Astrocyte (in vitro differentiated cells and primary cell): ENCODE measurements at regions not wholly inside any gene's neighbourhood (a gene's known extent, or its start where the extent isn't known, plus 50 kb on each side); places are given as distances from the start of the nearest gene placed in this dataset.

Experiments used
- DNase-seq: peaks from one replicate; pipeline ENCODE4 v3.0.0-alpha.2; 2010; ENCODE audit warnings: low read depth
- FAIRE-seq: peaks from 2 replicates; lab custom pipeline; 2011; peaks lifted over from hg19 to GRCh38; lab: Jason Lieb, UNC
- H2AFZ ChIP-seq: 2 replicates; pipeline ENCODE4 v1.6.0; 2012; ENCODE audit warnings: low read depth, low read length, inconsistent platforms
- H3K27ac ChIP-seq: 2 replicates; pipeline ENCODE4 v1.5.1; 2011; ENCODE audit warnings: low read depth, low read length, inconsistent platforms
- H3K27me3 ChIP-seq: 2 replicates; pipeline ENCODE4 v1.6.0; 2011; ENCODE audit warnings: low read length, inconsistent platforms; ENCODE audit not compliant: insufficient read depth
- H3K36me3 ChIP-seq: 2 replicates; pipeline ENCODE4 v1.5.1; 2011; ENCODE audit warnings: low read length, inconsistent platforms; ENCODE audit not compliant: insufficient read depth
- H3K4me1 ChIP-seq: 2 replicates; pipeline ENCODE4 v1.5.1; 2011; ENCODE audit warnings: low read length, inconsistent platforms; ENCODE audit not compliant: insufficient read depth
- H3K4me2 ChIP-seq: 2 replicates; pipeline ENCODE4 v1.6.0; 2012; ENCODE audit warnings: low read length, inconsistent platforms
- H3K4me3 ChIP-seq: 2 replicates; pipeline ENCODE4 v1.5.1; 2011; ENCODE audit warnings: low read depth, mild to moderate bottlenecking, low read length, inconsistent platforms; ENCODE audit not compliant: insufficient read depth
- H3K79me2 ChIP-seq: 2 replicates; pipeline ENCODE4 v1.6.0; 2012; ENCODE audit warnings: mild to moderate bottlenecking, low read length, inconsistent platforms; ENCODE audit not compliant: insufficient read depth
- H3K9ac ChIP-seq: 2 replicates; pipeline ENCODE4 v1.6.0; 2012; ENCODE audit warnings: mild to moderate bottlenecking, low read length, inconsistent platforms
- H3K9me3 ChIP-seq: 2 replicates; pipeline ENCODE4 v1.5.1; 2012; ENCODE audit warnings: low read depth, mild to moderate bottlenecking, low read length, inconsistent platforms; ENCODE audit not compliant: insufficient read depth
- H4K20me1 ChIP-seq: 2 replicates; pipeline ENCODE4 v1.6.0; 2012; ENCODE audit warnings: low read length, inconsistent platforms; ENCODE audit not compliant: insufficient read depth
- H3K27ac Mint-ChIP-seq: one replicate; pipeline ENCODE4 v1.8.0; 2021; ENCODE audit warnings: mild to moderate bottlenecking, mixed read lengths; ENCODE audit not compliant: unreplicated experiment
- H3K27me3 Mint-ChIP-seq: one replicate; pipeline ENCODE4 v1.8.0; 2021; ENCODE audit warnings: low read depth, mixed read lengths; ENCODE audit not compliant: unreplicated experiment
- H3K36me3 Mint-ChIP-seq: one replicate; pipeline ENCODE4 v1.8.0; 2021; ENCODE audit warnings: low read depth, mixed read lengths; ENCODE audit not compliant: unreplicated experiment
- H3K4me1 Mint-ChIP-seq: one replicate; pipeline ENCODE4 v1.8.0; 2021; ENCODE audit warnings: low read depth, mixed read lengths; ENCODE audit not compliant: unreplicated experiment
- H3K4me3 Mint-ChIP-seq: one replicate; pipeline ENCODE4 v1.8.0; 2021; ENCODE audit warnings: mild to moderate bottlenecking, moderate library complexity, mixed read lengths; ENCODE audit not compliant: unreplicated experiment
- H3K9me3 Mint-ChIP-seq: one replicate; pipeline ENCODE4 v1.8.0; 2021; ENCODE audit warnings: mild to moderate bottlenecking, mixed read lengths; ENCODE audit not compliant: unreplicated experiment
- EZH2 ChIP-seq: IDR thresholded peaks from 2 replicates; pipeline ENCODE4 v1.6.1; 2012; ENCODE audit warnings: mild to moderate bottlenecking, low read length, inconsistent platforms; ENCODE audit not compliant: insufficient read depth
- TF ChIP-seq, protein P1 (sequence below): IDR thresholded peaks from 2 replicates; pipeline ENCODE4 v1.5.1; 2011; ENCODE audit warnings: low read depth, mild to moderate bottlenecking, inconsistent platforms, low read length, moderate library complexity; ENCODE audit not compliant: insufficient read depth

- FAIRE-seq (no peak), DNase-seq (no peak)
- H3K36me3 ChIP-seq: no peaks in the 10 kb centered on the region
- H3K4me2 ChIP-seq: no peak overlapping the region
- Mint-ChIP-seq H3K4me1 (no peaks in the 10 kb centered on the region), H3K36me3 (no peaks in the 10 kb centered on the region), H3K27me3 (peaks cover 2% of the 10 kb centered on the region), H3K4me3 (no peak overlapping the region), H3K9me3 (peaks cover 2% of the 10 kb centered on the region), H3K27ac (no peak overlapping the region)
- H3K27ac ChIP-seq: no peak overlapping the region
- H3K27me3 ChIP-seq: no peaks in the 10 kb centered on the region
- H3K4me3 ChIP-seq: no peak overlapping the region
- H3K9me3 ChIP-seq: no peaks in the 10 kb centered on the region
- H3K79me2 ChIP-seq: no peaks in the 10 kb centered on the region
- H3K4me1 ChIP-seq: no peaks in the 10 kb centered on the region
- no peak overlapping the region for H2AFZ ChIP-seq
- H4K20me1 ChIP-seq: no peaks in the 10 kb centered on the region
- no peak overlapping the region for H3K9ac ChIP-seq
- TF ChIP-seq, protein P1, sequence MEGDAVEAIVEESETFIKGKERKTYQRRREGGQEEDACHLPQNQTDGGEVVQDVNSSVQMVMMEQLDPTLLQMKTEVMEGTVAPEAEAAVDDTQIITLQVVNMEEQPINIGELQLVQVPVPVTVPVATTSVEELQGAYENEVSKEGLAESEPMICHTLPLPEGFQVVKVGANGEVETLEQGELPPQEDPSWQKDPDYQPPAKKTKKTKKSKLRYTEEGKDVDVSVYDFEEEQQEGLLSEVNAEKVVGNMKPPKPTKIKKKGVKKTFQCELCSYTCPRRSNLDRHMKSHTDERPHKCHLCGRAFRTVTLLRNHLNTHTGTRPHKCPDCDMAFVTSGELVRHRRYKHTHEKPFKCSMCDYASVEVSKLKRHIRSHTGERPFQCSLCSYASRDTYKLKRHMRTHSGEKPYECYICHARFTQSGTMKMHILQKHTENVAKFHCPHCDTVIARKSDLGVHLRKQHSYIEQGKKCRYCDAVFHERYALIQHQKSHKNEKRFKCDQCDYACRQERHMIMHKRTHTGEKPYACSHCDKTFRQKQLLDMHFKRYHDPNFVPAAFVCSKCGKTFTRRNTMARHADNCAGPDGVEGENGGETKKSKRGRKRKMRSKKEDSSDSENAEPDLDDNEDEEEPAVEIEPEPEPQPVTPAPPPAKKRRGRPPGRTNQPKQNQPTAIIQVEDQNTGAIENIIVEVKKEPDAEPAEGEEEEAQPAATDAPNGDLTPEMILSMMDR: no peak
- no peak for TF ChIP-seq EZH2
Observed at GRCh38 chr3:177552051-177552450, 354.8 kb upstream of the TBL1XR1 start.

DNA sequence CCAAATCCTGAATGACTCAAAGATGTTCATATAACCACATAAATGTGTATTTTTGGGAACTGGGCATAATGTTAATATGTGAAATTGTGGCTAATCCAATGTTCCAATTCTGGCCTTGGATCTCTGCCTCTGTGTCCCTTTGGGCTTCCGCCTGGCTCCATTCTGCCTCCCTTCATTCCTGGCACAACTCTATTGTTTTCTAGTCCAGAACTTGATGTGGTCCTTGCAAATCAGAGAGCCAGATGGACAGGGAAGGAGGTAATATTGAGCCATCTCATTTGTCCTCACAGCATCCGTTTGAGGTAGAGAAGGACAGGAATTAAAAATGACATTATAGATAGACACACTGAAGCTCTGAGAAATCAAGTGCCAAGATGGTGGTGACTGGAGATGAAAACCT, 355.7 kb upstream of the TBL1XR1 start:
- H3K4me1 ChIP-seq: no peaks in the 10 kb centered on the region
- H3K9me3 Mint-ChIP-seq: peaks cover 2% of the 10 kb centered on the region
- no peak overlapping the region for H3K4me3 Mint-ChIP-seq
- no peak overlapping the region for H3K4me2 ChIP-seq
- H3K27me3 Mint-ChIP-seq: peaks cover 2% of the 10 kb centered on the region
- H3K27ac ChIP-seq: no peak overlapping the region
- FAIRE-seq (no peak), DNase-seq (no peak)
- no peaks in the 10 kb centered on the region for H3K36me3 ChIP-seq
- no peaks in the 10 kb centered on the region for H3K4me1 Mint-ChIP-seq
- H4K20me1 ChIP-seq: no peaks in the 10 kb centered on the region
- no peaks in the 10 kb centered on the region for H3K27me3 ChIP-seq
- no peaks in the 10 kb centered on the region for H3K79me2 ChIP-seq
- H3K36me3 Mint-ChIP-seq: no peaks in the 10 kb centered on the region
- H3K27ac Mint-ChIP-seq: no peak overlapping the region
- no peak overlapping the region for H3K9ac ChIP-seq
- H3K9me3 ChIP-seq: no peaks in the 10 kb centered on the region
- no peak overlapping the region for H2AFZ ChIP-seq
- TF ChIP-seq, protein P1: no peak
- TF ChIP-seq EZH2: no peak
- H3K4me3 ChIP-seq: no peak overlapping the region

DNA sequence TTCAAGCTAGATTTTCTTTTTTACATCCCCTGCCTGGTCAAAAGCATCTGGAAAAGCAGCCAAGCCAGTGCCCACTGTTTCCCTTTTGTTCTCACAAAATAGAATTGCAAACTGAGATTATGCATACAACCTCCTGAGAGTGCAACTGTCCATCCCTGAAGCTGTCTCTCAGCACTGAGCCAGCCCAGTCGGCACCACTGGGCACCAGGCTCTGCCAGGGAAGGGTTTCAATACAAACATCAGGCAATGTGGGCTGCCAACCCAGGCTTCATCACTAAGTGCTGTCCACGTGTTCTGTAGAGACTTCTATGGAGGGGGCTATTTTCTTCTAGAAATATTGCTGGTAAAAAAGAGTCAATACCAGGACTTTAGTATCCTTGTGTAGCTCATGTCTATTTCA, 356.3 kb upstream of the TBL1XR1 start:
- no peak for DNase-seq
- Mint-ChIP-seq H3K9me3 (peaks cover 2% of the 10 kb centered on the region), H3K36me3 (no peaks in the 10 kb centered on the region), H3K4me1 (no peaks in the 10 kb centered on the region), H3K27me3 (peaks cover 2% of the 10 kb centered on the region), H3K4me3 (no peak overlapping the region), H3K27ac (no peak overlapping the region)
- H3K27me3 ChIP-seq: no peaks in the 10 kb centered on the region
- H3K79me2 ChIP-seq: no peaks in the 10 kb centered on the region
- no peaks in the 10 kb centered on the region for H3K4me1 ChIP-seq
- no peaks in the 10 kb centered on the region for H3K36me3 ChIP-seq
- H3K9ac ChIP-seq: no peak overlapping the region
- no peak overlapping the region for H3K4me2 ChIP-seq
- H2AFZ ChIP-seq: no peak overlapping the region
- TF ChIP-seq, protein P1: no peak
- no peak for TF ChIP-seq EZH2
- H3K9me3 ChIP-seq: no peaks in the 10 kb centered on the region
- no peaks in the 10 kb centered on the region for H4K20me1 ChIP-seq
- no peak overlapping the region for H3K27ac ChIP-seq
- no peak overlapping the region for H3K4me3 ChIP-seq
- no peak for FAIRE-seq
